CD4-positive, alpha-beta memory T cell (primary cell): ENCODE measurements at regions not wholly inside any gene's neighbourhood (a gene's known extent, or its start where the extent isn't known, plus 50 kb on each side); places are given as distances from the start of the nearest gene placed in this dataset.

Source experiments
- CTCF ChIA-PET: fragments of 350-600 bp; sonication (Branson Sonifier 250); formaldehyde crosslinking; loops from one replicate; lab custom pipeline; 2021; ENCODE audit warnings: inconsistent platforms; ENCODE audit not compliant: partially characterized antibody; lab: Charles Lee
- POLR2A ChIA-PET: fragments of 350-600 bp; sonication (Branson Sonifier 250); formaldehyde crosslinking; loops from one replicate; lab custom pipeline; 2021; ENCODE audit not compliant: partially characterized antibody; lab: Charles Lee
- DNase-seq, 5 donors: peaks; one replicate each; pipeline versions ENCODE4 v3.0.0 to v3.0.0-alpha.2; 2020 to 2022; ENCODE audit warnings: mixed read lengths in 1 of 5
- H3K27ac ChIP-seq: one replicate; pipeline ENCODE4 v1.7.0; 2013; ENCODE audit warnings: low read depth, low read length
- H3K27me3 ChIP-seq: 2 replicates; pipeline ENCODE4 v1.7.0; 2013; ENCODE audit warnings: mild to moderate bottlenecking, low read length, moderate library complexity; ENCODE audit not compliant: insufficient read depth
- H3K36me3 ChIP-seq: 2 replicates; pipeline ENCODE4 v1.7.0; 2013; ENCODE audit warnings: mild to moderate bottlenecking, low read length, moderate library complexity; ENCODE audit not compliant: insufficient read depth
- H3K4me1 ChIP-seq: 2 replicates; pipeline ENCODE4 v1.7.0; 2013; ENCODE audit warnings: mild to moderate bottlenecking, low read length, moderate library complexity; ENCODE audit not compliant: insufficient read depth
- H3K4me3 ChIP-seq, 2 donors: one replicate each; pipeline ENCODE4 v1.7.0; 2013; ENCODE audit warnings: low read length in 2 of 2, mild to moderate bottlenecking in 1 of 2
- H3K9me3 ChIP-seq, 2 donors: one replicate each; pipeline ENCODE4 v1.7.0; 2013; ENCODE audit warnings: low read length in 2 of 2, control low read depth in 1 of 2; ENCODE audit not compliant: control insufficient read depth in 1 of 2
- H3K27ac Mint-ChIP-seq, 7 donors: one replicate each; pipeline ENCODE4 v1.8.0; 2020 to 2021; ENCODE audit warnings: mixed read lengths in 7 of 7, mild to moderate bottlenecking in 6 of 7, inconsistent platforms in 3 of 7, moderate library complexity in 3 of 7
- H3K27me3 Mint-ChIP-seq, 2 donors: one replicate each; pipeline ENCODE4 v1.8.0; 2020 to 2021; ENCODE audit warnings: mixed read lengths in 2 of 2
- H3K36me3 Mint-ChIP-seq, 2 donors: one replicate each; pipeline ENCODE4 v1.8.0; 2020 to 2021; ENCODE audit warnings: mixed read lengths in 2 of 2, inconsistent platforms in 1 of 2, mild to moderate bottlenecking in 1 of 2
- H3K4me1 Mint-ChIP-seq, 4 donors: one replicate each; pipeline ENCODE4 v1.8.0; 2020 to 2021; ENCODE audit warnings: mixed read lengths in 4 of 4, mild to moderate bottlenecking in 1 of 4
- H3K4me3 Mint-ChIP-seq, 8 donors: one replicate each; pipeline ENCODE4 v1.8.0; 2020 to 2021; ENCODE audit warnings: mixed read lengths in 8 of 8, mild to moderate bottlenecking in 7 of 8, moderate library complexity in 6 of 8, inconsistent platforms in 3 of 8
- H3K9me3 Mint-ChIP-seq, 8 donors: one replicate each; pipeline ENCODE4 v1.8.0; 2020 to 2021; ENCODE audit warnings: mixed read lengths in 8 of 8, mild to moderate bottlenecking in 5 of 8, inconsistent platforms in 3 of 8, moderate library complexity in 1 of 8
- intact Hi-C: fragments of 100-400 bp; cut with micrococcal nuclease; formaldehyde crosslinking; loops from one replicate; pipeline ENCODE4 v1.15.1; 2023

DNA sequence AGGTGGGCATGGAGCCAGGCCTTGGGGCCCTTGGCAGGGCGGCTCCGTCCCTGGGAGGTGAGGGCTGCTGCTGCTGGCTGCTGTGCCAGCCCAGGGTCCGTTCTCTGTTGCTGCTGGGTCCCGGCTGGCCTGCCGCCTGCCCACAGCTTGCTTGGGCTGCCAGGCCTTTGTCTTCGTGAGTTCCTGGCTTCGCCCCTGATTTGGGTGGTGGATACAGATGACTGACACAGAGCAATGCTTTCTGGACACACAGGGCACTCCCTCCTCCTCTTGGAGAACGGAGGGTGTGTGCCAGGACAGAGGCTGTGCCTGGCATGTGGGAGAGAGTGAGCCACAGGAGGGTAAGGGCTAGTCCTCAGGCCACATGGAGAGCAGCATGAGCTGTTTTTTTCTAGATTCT, 166.1 kb downstream of the MACROH2A1 start:
- H3K36me3 Mint-ChIP-seq = no peaks in the 10 kb centered on the region
- peaks cover 3 to 4% of the 10 kb centered on the region in 2 donors for H3K27me3 Mint-ChIP-seq
- no peak overlapping the region for H3K4me3 ChIP-seq
- ChIA-PET POLR2A (no interaction called here), CTCF (no interaction called here)
- H3K27ac ChIP-seq = no peak overlapping the region
- intact Hi-C loops = no loop called here
- H3K36me3 ChIP-seq = no peaks in the 10 kb centered on the region
- no peak for DNase-seq
- no peaks in the 10 kb centered on the region for H3K9me3 ChIP-seq
- H3K4me1 Mint-ChIP-seq = no peaks in the 10 kb centered on the region
- no peak overlapping the region for H3K4me3 Mint-ChIP-seq
- H3K27me3 ChIP-seq = no peaks in the 10 kb centered on the region
- no peak overlapping the region for H3K27ac Mint-ChIP-seq
- H3K4me1 ChIP-seq = no peaks in the 10 kb centered on the region
- no peaks in the 10 kb centered on the region for H3K9me3 Mint-ChIP-seq

DNA sequence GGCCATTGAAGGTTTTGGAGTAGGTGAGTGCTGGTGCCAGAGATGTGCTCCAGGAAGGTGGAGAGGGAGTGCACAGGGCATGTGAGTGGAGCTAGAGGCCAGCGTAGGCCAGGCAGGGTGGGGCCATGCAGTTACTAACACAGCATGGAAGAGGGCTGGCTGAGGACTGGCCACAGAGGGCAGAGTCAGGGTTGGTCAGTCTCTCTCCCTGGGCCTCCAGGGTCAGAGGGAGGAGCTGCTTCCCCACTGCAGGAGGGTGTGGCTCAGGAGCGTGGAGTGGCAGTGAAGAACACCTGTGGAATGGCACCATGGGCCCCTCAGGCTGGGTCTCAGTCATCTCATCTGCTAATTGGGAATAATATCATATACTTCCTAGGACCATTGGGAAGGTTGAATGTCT, 167.7 kb downstream of the MACROH2A1 start:
- Histone ChIP-seq H3K27ac (no peak overlapping the region), H3K4me3 (no peak overlapping the region), H3K27me3 (no peaks in the 10 kb centered on the region), H3K9me3 (no peaks in the 10 kb centered on the region), H3K4me1 (no peaks in the 10 kb centered on the region), H3K36me3 (no peaks in the 10 kb centered on the region)
- no peak overlapping the region for H3K27ac Mint-ChIP-seq
- CTCF ChIA-PET = no interaction called here
- H3K27me3 Mint-ChIP-seq = peaks cover 3 to 4% of the 10 kb centered on the region in 2 donors
- H3K4me3 Mint-ChIP-seq = no peak overlapping the region
- DNase-seq = no peak
- intact Hi-C loops = no loop called here
- POLR2A ChIA-PET = no interaction called here
- no peaks in the 10 kb centered on the region for H3K36me3 Mint-ChIP-seq
- H3K9me3 Mint-ChIP-seq = no peaks in the 10 kb centered on the region
- no peaks in the 10 kb centered on the region for H3K4me1 Mint-ChIP-seq

DNA sequence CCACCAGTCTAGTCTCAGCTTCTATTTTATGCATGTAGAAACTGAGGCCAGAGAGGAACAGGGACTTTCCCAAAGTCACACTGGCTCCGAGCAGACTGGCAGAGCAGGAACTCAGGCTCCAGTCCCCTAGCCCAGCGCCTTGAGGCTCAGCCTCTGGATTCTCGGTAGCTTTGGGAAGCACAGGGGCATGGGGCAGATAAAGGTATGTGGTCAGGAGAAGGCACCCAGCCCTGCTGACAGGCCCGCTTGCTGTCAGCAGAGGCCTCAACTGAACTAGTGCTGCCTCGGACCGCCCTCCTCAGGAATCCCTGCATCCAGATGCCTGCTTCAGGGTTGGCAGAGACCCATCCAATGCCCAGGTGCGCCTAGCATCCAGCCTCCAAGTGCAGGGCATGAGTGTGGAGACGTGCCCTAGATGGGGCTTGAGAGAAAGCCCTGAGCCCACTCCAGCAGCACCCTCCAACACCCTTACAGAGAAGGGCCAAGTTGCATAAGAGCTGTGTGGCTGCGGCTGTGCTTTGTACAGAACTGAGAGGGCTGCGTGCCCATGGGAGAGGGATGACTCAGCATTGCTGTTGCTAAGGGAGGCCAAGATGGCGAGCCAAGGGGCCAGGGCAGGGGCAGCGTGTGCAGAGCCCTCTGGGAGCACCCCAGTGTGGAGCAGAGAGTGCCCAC, 168.6 kb downstream of the MACROH2A1 start:
- intact Hi-C loops = no loop called here
- POLR2A ChIA-PET = no interaction called here
- no peak for DNase-seq

DNA sequence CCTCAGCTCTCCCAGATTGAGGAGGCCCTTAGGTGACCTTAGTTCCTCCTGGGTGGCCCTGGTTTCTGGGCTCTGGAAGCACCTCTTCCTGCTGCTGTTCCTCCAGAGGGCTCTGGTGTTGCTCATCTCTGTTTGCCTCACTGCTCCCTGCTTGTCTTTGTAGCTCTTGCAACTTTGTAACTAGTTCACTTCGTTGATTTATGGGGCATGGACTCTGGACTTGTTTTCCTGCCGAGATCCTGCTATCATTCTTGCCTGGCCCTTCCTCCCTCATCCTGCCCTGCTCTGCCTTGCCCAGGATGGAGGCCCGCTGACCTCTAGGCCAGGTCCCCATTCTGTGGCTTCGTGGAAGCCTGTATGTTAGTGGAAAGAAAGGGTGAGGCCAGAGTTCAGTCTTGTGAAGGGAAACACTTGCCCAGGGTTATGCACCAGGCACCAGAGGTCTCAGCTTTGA, 169.3 kb downstream of the MACROH2A1 start:
- Histone ChIP-seq H3K4me3 (no peak overlapping the region), H3K9me3 (no peaks in the 10 kb centered on the region), H3K27me3 (no peaks in the 10 kb centered on the region), H3K4me1 (no peaks in the 10 kb centered on the region), H3K36me3 (no peaks in the 10 kb centered on the region), H3K27ac (no peak overlapping the region)
- Mint-ChIP-seq H3K27me3 (peaks cover 0 to 1% of the 10 kb centered on the region in 2 donors), H3K4me3 (no peak overlapping the region), H3K9me3 (no peaks in the 10 kb centered on the region), H3K4me1 (no peaks in the 10 kb centered on the region), H3K27ac (no peak overlapping the region), H3K36me3 (no peaks in the 10 kb centered on the region)
- ChIA-PET POLR2A (no interaction called here), CTCF (no interaction called here)
- intact Hi-C loops = no loop called here
- DNase-seq = no peak

More for the DNA sequence above, 168.6 kb downstream of the MACROH2A1 start:
- Histone ChIP-seq H3K27ac (no peak overlapping the region), H3K4me1 (no peaks in the 10 kb centered on the region), H3K36me3 (no peaks in the 10 kb centered on the region), H3K4me3 (no peak overlapping the region), H3K27me3 (no peaks in the 10 kb centered on the region), H3K9me3 (no peaks in the 10 kb centered on the region)
- H3K4me1 Mint-ChIP-seq = no peaks in the 10 kb centered on the region
- H3K9me3 Mint-ChIP-seq = no peaks in the 10 kb centered on the region
- H3K27ac Mint-ChIP-seq = no peak overlapping the region
- CTCF ChIA-PET = no interaction called here
- H3K4me3 Mint-ChIP-seq = no peak overlapping the region
- peaks cover 0 to 3% of the 10 kb centered on the region in 2 donors for H3K27me3 Mint-ChIP-seq
- H3K36me3 Mint-ChIP-seq = no peaks in the 10 kb centered on the region

DNA sequence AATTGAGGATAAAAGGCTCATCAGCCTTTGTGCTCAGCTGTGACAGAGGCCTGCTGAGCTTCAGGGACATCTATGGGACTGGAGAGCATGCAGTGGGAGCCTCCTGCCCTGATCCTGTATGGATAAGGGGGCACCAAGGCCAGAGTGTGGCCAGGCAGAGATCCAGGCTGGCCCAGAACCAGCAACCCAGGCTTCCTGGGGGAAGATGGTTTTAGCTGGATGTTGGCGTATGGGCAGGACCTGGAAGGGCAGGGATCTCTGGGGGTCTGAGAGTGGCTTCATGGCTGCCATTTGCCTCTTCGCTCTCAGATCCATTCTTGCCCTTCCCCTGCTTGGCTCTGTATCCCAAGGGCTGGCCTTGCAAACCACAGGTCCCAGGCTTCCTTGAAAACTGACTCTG, 169.9 kb downstream of the MACROH2A1 start:
- Mint-ChIP-seq H3K27me3 (peaks cover 0 to 1% of the 10 kb centered on the region in 2 donors), H3K36me3 (no peaks in the 10 kb centered on the region), H3K9me3 (no peaks in the 10 kb centered on the region), H3K4me3 (no peak overlapping the region), H3K4me1 (no peaks in the 10 kb centered on the region), H3K27ac (no peak overlapping the region)
- ChIA-PET POLR2A (no interaction called here), CTCF (no interaction called here)
- no peaks in the 10 kb centered on the region for H3K9me3 ChIP-seq
- H3K4me1 ChIP-seq = no peaks in the 10 kb centered on the region
- intact Hi-C loops = no loop called here
- no peak overlapping the region for H3K27ac ChIP-seq
- H3K27me3 ChIP-seq = no peaks in the 10 kb centered on the region
- H3K4me3 ChIP-seq = no peak overlapping the region
- H3K36me3 ChIP-seq = no peaks in the 10 kb centered on the region
- no peak for DNase-seq

DNA sequence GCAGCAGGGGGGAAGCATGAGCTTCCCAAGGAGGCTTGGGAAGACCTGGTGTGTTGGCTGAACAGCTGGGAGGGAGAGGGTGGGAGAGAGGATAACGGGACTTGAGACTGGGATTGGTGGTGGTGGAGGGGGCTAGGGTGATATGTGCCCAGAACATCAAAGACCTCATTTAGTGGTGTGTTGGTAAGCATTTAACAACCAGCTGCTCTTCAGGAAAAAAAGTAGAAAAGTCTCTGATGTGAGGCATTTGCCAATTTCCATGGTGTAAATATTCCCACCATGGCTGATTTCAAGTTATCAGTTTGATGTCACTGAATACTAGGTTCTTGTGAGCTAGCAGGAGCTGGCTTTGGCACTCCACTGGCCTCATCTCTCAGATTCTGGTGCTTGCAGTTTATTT, 170.8 kb downstream of the MACROH2A1 start:
- no peaks in the 10 kb centered on the region for H3K4me1 ChIP-seq
- Mint-ChIP-seq H3K9me3 (no peaks in the 10 kb centered on the region), H3K4me3 (no peak overlapping the region), H3K27ac (peak overlapping the region in 1 of 7 donors; percentile 24), H3K27me3 (peaks cover 0 to 4% of the 10 kb centered on the region in 2 donors), H3K36me3 (no peaks in the 10 kb centered on the region), H3K4me1 (no peaks in the 10 kb centered on the region)
- no peaks in the 10 kb centered on the region for H3K36me3 ChIP-seq
- ChIA-PET POLR2A (no interaction called here), CTCF (no interaction called here)
- H3K27ac ChIP-seq = no peak overlapping the region
- DNase-seq = no peak
- intact Hi-C loops = no loop called here
- no peaks in the 10 kb centered on the region for H3K9me3 ChIP-seq
- no peaks in the 10 kb centered on the region for H3K27me3 ChIP-seq
- H3K4me3 ChIP-seq = no peak overlapping the region

DNA sequence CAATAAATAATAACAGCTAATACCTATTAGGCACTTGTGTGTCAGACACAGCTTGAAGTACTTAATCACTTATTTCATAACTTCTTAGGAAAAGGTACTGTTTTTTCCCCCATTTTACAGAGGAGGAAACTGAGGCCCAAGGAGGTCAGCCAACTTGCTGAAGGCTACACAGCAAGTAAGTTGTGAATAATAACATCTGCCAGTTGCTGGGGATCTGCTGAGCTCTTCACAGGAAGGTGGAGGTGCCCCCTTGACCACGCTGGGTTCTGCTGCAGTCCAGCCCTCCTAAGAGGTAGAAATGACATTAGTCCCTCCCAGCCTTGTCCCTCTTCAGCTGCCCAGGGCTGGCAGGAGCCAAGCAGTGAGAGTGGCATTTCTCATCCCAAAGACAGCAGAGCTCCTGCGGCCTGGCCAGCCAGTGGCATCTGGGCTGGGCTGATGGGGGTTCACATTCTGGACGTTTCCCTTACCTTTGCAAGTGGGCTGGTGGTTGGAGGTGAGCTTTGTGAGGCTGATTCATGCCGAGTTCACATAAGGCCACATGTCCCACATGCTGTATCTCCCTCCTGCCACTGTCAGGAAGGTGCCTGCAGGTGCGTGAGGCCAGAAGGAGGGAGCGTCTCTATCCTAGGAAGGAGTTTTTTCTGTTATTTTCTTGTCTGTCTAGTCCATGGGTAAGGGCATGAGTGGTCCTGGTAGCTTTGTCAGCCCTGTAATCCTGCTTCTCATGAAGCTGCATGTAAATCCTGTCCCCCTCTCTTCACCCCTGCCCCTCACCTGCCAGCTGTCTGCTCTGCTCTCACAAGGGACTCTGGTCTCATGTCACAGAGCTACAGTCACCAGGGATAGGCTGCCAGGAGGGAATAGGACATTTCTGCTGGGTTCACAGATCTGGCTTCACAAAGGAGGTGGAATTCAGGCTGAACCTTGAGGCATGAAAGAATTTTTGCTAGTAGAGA, 171.7 kb downstream of the MACROH2A1 start:
- DNase-seq = no peak
- Mint-ChIP-seq H3K27me3 (peaks cover 0 to 7% of the 10 kb centered on the region in 2 donors), H3K4me3 (no peak overlapping the region), H3K9me3 (no peaks in the 10 kb centered on the region), H3K4me1 (no peaks in the 10 kb centered on the region), H3K36me3 (no peaks in the 10 kb centered on the region), H3K27ac (no peak overlapping the region)
- POLR2A ChIA-PET = no interaction called here
- CTCF ChIA-PET = no interaction called here
- Histone ChIP-seq H3K4me3 (no peak overlapping the region), H3K27me3 (no peaks in the 10 kb centered on the region), H3K36me3 (no peaks in the 10 kb centered on the region), H3K27ac (no peak overlapping the region), H3K4me1 (no peaks in the 10 kb centered on the region), H3K9me3 (no peaks in the 10 kb centered on the region)
- intact Hi-C loops = no loop called here
